Forelimb muscle (tissue), 1 donor: ENCODE measurements at regions not wholly inside any gene's neighbourhood (a gene's known extent, or its start where the extent isn't known, plus 50 kb on each side); places are given as distances from the start of the nearest gene placed in this dataset.

Experiments used
- DNase-seq: peaks from one replicate; pipeline ENCODE4 v3.0.0-alpha.2; 2013; ENCODE audit warnings: low read depth

DNA sequence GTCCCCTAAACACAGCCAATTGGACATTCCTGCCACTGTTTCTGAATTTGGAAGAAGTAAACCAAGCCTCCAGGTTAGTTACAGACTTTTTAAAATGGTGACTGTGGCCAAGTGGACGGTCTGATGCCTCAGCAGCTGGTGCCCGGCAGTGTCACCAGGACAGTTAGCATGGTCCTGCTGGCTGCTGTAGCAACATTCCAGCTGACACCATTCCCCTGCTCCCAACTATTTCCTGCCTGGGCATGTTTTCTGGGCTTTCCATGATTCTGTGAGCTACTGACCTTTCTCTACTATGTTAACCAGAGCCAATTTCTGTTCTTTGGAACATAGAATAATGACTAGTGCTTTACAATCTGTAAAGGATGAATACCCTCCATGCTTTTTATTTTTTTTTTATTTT is 95.0 kb downstream of the TLR5 start:
- no peak for DNase-seq

DNA sequence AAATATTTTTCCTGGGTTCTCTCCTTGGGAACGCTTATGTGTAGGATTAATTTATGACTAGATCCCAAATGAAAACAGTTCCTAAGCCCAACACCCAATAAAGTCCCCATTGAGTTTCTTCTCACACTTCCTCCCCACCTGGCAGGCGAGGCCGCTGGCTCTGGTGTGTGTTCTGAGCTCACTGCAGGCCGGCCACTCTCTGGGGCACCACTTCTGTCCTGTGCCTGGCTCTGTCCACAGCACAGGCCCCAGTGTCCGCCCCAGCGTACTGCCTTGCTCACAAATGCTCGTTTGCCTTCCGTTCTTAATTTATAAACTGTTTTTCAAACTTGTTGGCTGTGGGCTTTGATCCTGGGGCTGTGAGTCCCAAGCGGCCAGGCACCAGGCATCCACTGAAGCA is 90.6 kb downstream of the TLR5 start:
- DNase-seq, result no peak

DNA sequence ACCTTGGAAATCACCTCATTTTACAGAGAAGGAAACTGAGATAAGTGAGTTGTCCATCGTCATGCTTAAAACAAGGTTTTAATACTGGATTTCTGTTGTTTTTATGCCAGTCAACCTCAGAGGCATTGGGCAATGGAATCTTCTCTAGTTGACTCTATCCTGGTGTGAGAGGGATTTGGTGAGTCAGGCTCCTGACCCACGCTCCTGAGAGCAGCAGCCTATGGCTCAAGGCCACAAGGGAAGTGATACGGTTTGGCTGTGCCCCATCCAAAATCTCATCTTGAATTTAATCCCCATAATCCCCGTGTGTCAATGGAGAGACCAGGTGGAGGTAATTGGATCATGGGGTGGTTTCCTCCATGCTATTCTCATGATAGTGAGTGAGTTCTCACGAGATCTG is 90.1 kb downstream of the TLR5 start:
- no peak for DNase-seq

DNA sequence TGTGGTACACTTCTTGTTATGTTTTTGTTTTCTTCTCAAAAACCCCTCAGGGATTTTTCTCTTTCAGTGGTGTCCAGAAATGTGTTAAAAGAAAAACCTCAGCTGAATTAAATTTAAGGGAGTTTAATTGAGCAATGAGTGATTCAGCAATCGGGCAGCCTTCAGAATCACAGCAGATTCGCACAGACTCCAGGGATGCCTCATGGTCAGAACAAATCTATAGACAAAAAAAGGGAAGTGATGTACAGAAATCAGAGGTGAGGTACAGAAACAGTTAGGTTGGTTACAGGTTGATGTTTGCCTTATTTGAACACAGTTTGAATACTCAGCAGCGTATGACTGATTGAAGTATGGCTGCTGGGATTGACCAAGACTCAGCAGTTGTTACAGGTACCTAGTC is 86.2 kb downstream of the TLR5 start:
- no peak for DNase-seq

DNA sequence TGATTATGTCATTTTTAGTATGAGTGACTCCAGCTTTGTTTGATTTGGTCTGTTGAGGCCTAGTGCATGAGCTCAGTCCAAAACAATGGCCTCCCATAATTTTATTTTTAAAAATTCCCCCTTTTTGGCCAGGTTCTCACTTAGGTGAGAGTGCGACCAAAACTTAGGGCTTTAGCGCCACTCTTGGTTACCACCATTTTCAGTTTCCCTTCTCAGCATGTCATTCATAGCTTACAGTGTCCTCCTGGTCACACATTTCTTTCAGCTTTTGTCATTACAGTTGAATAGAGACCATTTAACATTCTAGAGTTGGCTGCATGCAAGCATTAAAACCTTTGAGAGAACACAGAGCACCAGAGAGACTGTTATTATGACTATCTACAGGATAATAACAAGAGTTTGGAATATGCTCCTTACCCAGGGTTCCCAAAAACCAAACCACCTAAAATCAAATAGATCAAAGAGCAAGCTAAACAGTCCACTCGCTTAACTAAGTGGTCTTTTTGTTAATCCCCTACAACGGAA is 85.4 kb downstream of the TLR5 start:
- DNase-seq, result no peak
